ENCODE measurements at regions not wholly inside any gene's neighbourhood (a gene's known extent, or its start where the extent isn't known, plus 50 kb on each side); places are given as distances from the start of the nearest gene placed in this dataset.

DNA sequence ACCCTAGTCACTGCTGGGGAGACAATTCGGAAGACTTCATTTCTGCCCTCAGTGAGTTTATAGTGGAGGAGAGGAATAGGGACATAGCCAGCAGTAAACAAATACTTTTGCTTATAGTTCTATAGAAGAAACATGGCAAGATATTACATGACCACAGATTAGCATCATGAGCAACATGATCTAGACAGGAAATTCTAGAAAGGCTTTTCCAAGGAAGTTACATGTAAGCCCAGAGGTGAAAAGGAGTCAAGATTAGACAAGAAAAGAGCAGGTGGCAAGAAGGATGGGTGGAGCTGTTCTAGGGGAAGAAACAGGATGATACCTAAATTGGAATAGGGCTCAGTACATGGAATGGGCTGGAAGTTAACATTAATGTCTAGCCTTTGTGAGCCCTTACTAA, 82.8 kb upstream of the MYO10 start:
- TF ChIP-seq, protein P1, sequence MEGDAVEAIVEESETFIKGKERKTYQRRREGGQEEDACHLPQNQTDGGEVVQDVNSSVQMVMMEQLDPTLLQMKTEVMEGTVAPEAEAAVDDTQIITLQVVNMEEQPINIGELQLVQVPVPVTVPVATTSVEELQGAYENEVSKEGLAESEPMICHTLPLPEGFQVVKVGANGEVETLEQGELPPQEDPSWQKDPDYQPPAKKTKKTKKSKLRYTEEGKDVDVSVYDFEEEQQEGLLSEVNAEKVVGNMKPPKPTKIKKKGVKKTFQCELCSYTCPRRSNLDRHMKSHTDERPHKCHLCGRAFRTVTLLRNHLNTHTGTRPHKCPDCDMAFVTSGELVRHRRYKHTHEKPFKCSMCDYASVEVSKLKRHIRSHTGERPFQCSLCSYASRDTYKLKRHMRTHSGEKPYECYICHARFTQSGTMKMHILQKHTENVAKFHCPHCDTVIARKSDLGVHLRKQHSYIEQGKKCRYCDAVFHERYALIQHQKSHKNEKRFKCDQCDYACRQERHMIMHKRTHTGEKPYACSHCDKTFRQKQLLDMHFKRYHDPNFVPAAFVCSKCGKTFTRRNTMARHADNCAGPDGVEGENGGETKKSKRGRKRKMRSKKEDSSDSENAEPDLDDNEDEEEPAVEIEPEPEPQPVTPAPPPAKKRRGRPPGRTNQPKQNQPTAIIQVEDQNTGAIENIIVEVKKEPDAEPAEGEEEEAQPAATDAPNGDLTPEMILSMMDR (IDR thresholded peaks at IDR 0.05), result no peak
- no peak for TF ChIP-seq POLR2A (IDR thresholded peaks at IDR 0.05)
- no peak for TF ChIP-seq POLR2AphosphoS5 (IDR thresholded peaks at IDR 0.05)
- TF ChIP-seq EP300 (IDR thresholded peaks at IDR 0.05), result no peak

All from upper lobe of left lung (tissue), 4 donors.